Common myeloid progenitor, CD34-positive (primary cell): ENCODE measurements at regions not wholly inside any gene's neighbourhood (a gene's known extent, or its start where the extent isn't known, plus 50 kb on each side); places are given as distances from the start of the nearest gene placed in this dataset.
A peak's percentile ranks its signal among the peaks of the same experiment; 100 is the strongest.

Source experiments
- CTCF ChIA-PET: fragments of 350-600 bp; sonication (Branson Sonifier 250); formaldehyde crosslinking; loops from one replicate; lab custom pipeline; 2021; ENCODE audit warnings: antibody characterized with exemption; lab: Charles Lee
- POLR2A ChIA-PET: fragments of 350-600 bp; sonication (Branson Sonifier 250); formaldehyde crosslinking; loops from one replicate; lab custom pipeline; 2021; ENCODE audit warnings: antibody characterized with exemption; lab: Charles Lee
- DNase-seq, 3 donors: peaks; one replicate each; pipeline versions ENCODE4 v3.0.0 to v3.0.0-alpha.2; 2013
- H3K27ac ChIP-seq, 2 experiments: 1 replicate in 1 of 2; 2 replicates in 1 of 2; pipeline ENCODE4 v1.7.0; 2013; ENCODE audit warnings: inconsistent platforms in 2 of 2, low read length in 2 of 2, mild to moderate bottlenecking in 2 of 2, low read depth in 1 of 2, moderate library complexity in 1 of 2; ENCODE audit not compliant: severe bottlenecking in 2 of 2, insufficient read depth in 1 of 2, poor library complexity in 1 of 2
- H3K27me3 ChIP-seq, 5 experiments: replicated peaks in 2 of 5; 1 replicate in 3 of 5; 2 replicates in 2 of 5; pipeline versions ENCODE4 v1.6.1 to v1.7.0; 2013; ENCODE audit warnings: low read length in 4 of 5, mild to moderate bottlenecking in 2 of 5, moderate library complexity in 2 of 5, inconsistent platforms in 1 of 5; ENCODE audit not compliant: insufficient read depth in 5 of 5, control insufficient read depth in 4 of 5
- H3K36me3 ChIP-seq, 4 experiments: 1 replicate in 2 of 4; 2 replicates in 2 of 4; pipeline versions ENCODE4 v1.6.1 to v1.7.0; 2013; ENCODE audit warnings: low read length in 3 of 4, control low read depth in 1 of 4, mild to moderate bottlenecking in 1 of 4; ENCODE audit not compliant: control insufficient read depth in 4 of 4, insufficient read depth in 4 of 4
- H3K4me1 ChIP-seq, 4 experiments: 1 replicate in 3 of 4; 2 replicates in 1 of 4; pipeline versions ENCODE4 v1.6.1 to v1.7.1; 2013; ENCODE audit warnings: low read length in 3 of 4, mild to moderate bottlenecking in 3 of 4, control low read depth in 1 of 4, inconsistent platforms in 1 of 4, moderate library complexity in 1 of 4; ENCODE audit not compliant: control insufficient read depth in 4 of 4, insufficient read depth in 4 of 4; ENCODE audit errors: control extremely low read depth in 1 of 4
- H3K4me3 ChIP-seq, 7 experiments: 1 replicate in 4 of 7; 2 replicates in 3 of 7; pipeline versions ENCODE4 v1.5.1 to v1.7.0; 2013; ENCODE audit warnings: mild to moderate bottlenecking in 7 of 7, low read length in 6 of 7, moderate library complexity in 6 of 7, inconsistent platforms in 2 of 7, low read depth in 2 of 7, control low read depth in 1 of 7; ENCODE audit not compliant: insufficient read depth in 4 of 7, control insufficient read depth in 1 of 7; ENCODE audit errors: extremely low read depth in 1 of 7
- H3K9me3 ChIP-seq, 5 experiments: 1 replicate in 4 of 5; 2 replicates in 1 of 5; pipeline versions ENCODE4 v1.6.1 to v1.7.1; 2013; ENCODE audit warnings: low read length in 4 of 5, mild to moderate bottlenecking in 2 of 5, inconsistent platforms in 1 of 5, low read depth in 1 of 5, moderate library complexity in 1 of 5; ENCODE audit not compliant: control insufficient read depth in 4 of 5, insufficient read depth in 2 of 5; ENCODE audit errors: control extremely low read depth in 1 of 5
- WGBS: methylation state at CpG from one replicate; pipeline ENCODE4 v1.1.5; 2013; ENCODE audit not compliant: insufficient coverage; 5-methylcytosine and 5-hydroxymethylcytosine counted together

DNA sequence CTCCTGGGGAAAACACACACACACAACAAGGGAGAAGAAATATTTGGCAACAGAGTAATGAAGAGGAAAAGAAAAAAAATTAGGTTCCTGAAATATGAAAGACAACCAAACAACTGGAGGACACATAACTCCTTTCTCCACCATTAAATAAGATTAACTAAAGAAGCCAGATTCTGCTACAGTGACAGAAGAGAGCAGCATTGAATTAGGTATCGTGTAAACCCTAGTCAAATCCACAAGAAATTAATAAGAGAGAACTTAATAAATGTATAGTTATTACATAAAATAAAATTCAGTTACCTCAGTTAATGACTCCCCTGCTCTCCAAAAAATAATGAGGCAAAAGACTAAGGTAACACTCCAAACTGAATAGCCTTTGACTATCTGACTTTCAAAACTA lies 306.7 kb downstream of the CRPPA start:
- Histone ChIP-seq H3K27me3 (no peaks in the 10 kb centered on the region), H3K9me3 (peaks cover 0 to 13% (median 5%) of the 10 kb centered on the region in 5 experiments), H3K27ac (no peak overlapping the region), H3K4me3 (no peak overlapping the region), H3K36me3 (peaks cover 0 to 4% (median 3%) of the 10 kb centered on the region in 4 experiments), H3K4me1 (no peaks in the 10 kb centered on the region)
- ChIA-PET POLR2A (no interaction called here), CTCF (interaction anchor here (0.6 to 1.2 kb wide), 2 partner anchors 450 to 1417 kb away, joined by 3 to 4 read pairs; no protein-coding TSS in a partner anchor)
- DNase-seq = peak; percentile 22 to 72 (median 67)
- WGBS = no CpG with 5 or more reads among the region's 1 CpG

- H3K4me3 ChIP-seq = no peak overlapping the region
- peaks cover 0 to 18% (median 5%) of the 10 kb centered on the region in 5 experiments for H3K9me3 ChIP-seq
- H3K27ac ChIP-seq = no peak overlapping the region
- 100% methylated on average over 2 of the region's 2 CpGs for WGBS
- no peaks in the 10 kb centered on the region for H3K4me1 ChIP-seq
- no peak for DNase-seq
- ChIA-PET POLR2A (no interaction called here), CTCF (no interaction called here)
- H3K27me3 ChIP-seq = no peaks in the 10 kb centered on the region
- H3K36me3 ChIP-seq = peaks cover 0 to 4% (median 3%) of the 10 kb centered on the region in 4 experiments
Measured at GRCh38 chr7:16114071-16114470, 307.3 kb downstream of the CRPPA start.

GRCh38 chr7:16113058-16113457 lies 308.3 kb downstream of the CRPPA start:
- Histone ChIP-seq H3K36me3 (peaks cover 0 to 4% (median under 1%) of the 10 kb centered on the region in 4 experiments), H3K9me3 (peaks cover 0 to 22% (median 3%) of the 10 kb centered on the region in 5 experiments), H3K4me1 (no peaks in the 10 kb centered on the region), H3K27ac (no peak overlapping the region), H3K4me3 (no peak overlapping the region), H3K27me3 (no peaks in the 10 kb centered on the region)
- ChIA-PET POLR2A (no interaction called here), CTCF (no interaction called here)
- DNase-seq = no peak

- ChIA-PET CTCF (interaction anchor here (2.2 kb wide), 1 partner anchor 9 kb away, joined by 6 read pairs; no protein-coding TSS in a partner anchor), POLR2A (no interaction called here)
- no peak overlapping the region for H3K27ac ChIP-seq
- peaks cover 2 to 36% (median 12%) of the 10 kb centered on the region in 5 experiments for H3K9me3 ChIP-seq
- no peak overlapping the region for H3K4me3 ChIP-seq
- H3K27me3 ChIP-seq = no peaks in the 10 kb centered on the region
- no peaks in the 10 kb centered on the region for H3K4me1 ChIP-seq
- peak in 1 of 3 donors; percentile 11 for DNase-seq
- WGBS = 100% methylated on average over 1 of the region's 2 CpGs
- H3K36me3 ChIP-seq = peaks cover 0 to 4% (median 0%) of the 10 kb centered on the region in 4 experiments
Measured at GRCh38 chr7:16106869-16107268, 314.5 kb downstream of the CRPPA start.

- Histone ChIP-seq H3K27ac (no peak overlapping the region), H3K27me3 (no peaks in the 10 kb centered on the region), H3K9me3 (peaks cover 2 to 36% (median 12%) of the 10 kb centered on the region in 5 experiments), H3K4me1 (no peaks in the 10 kb centered on the region), H3K36me3 (peaks cover 0 to 4% (median 0%) of the 10 kb centered on the region in 4 experiments), H3K4me3 (no peak overlapping the region)
- CTCF ChIA-PET = interaction anchor here (1.5 to 2.2 kb wide), 2 partner anchors 9 to 11 kb away, joined by 4 to 6 read pairs; no protein-coding TSS in a partner anchor
- no CpG with 5 or more reads among the region's 1 CpG for WGBS
- POLR2A ChIA-PET = no interaction called here
- no peak for DNase-seq
Measured at GRCh38 chr7:16106300-16106699, 315.0 kb downstream of the CRPPA start.

GRCh38 chr7:16099302-16099849 lies 322.0 kb downstream of the CRPPA start:
- Histone ChIP-seq H3K9me3 (peaks cover 0 to 2% (median 0%) of the 10 kb centered on the region in 5 experiments), H3K4me3 (no peak overlapping the region), H3K36me3 (peaks cover 0 to 4% (median 0%) of the 10 kb centered on the region in 4 experiments), H3K27ac (no peak overlapping the region), H3K4me1 (no peaks in the 10 kb centered on the region), H3K27me3 (no peaks in the 10 kb centered on the region)
- 92% methylated on average over 2 of the region's 2 CpGs for WGBS
- ChIA-PET POLR2A (no interaction called here), CTCF (no interaction called here)
- no peak for DNase-seq

- ChIA-PET POLR2A (no interaction called here), CTCF (interaction anchor here (0.6 to 2.1 kb wide), 5 partner anchors 8 to 133 kb away, joined by 3 to 6 read pairs (median 3); no protein-coding TSS in a partner anchor)
- Histone ChIP-seq H3K4me1 (no peaks in the 10 kb centered on the region), H3K36me3 (no peaks in the 10 kb centered on the region), H3K27me3 (no peaks in the 10 kb centered on the region), H3K9me3 (no peaks in the 10 kb centered on the region), H3K27ac (no peak overlapping the region), H3K4me3 (no peak overlapping the region)
- 92% methylated on average over 1 of the region's 5 CpGs for WGBS
- DNase-seq = peak in 2 of 3 donors; percentile 23 to 43
Measured at GRCh38 chr7:16098585-16099179, 322.7 kb downstream of the CRPPA start.
